Upper lobe of right lung (tissue), 1 donor: ENCODE measurements at regions not wholly inside any gene's neighbourhood (a gene's known extent, or its start where the extent isn't known, plus 50 kb on each side); places are given as distances from the start of the nearest gene placed in this dataset.
A peak's percentile ranks its signal among the peaks of the same experiment; 100 is the strongest.

Experiments used
- ATAC-seq: fragments of 200-7000 bp; cut with Tn5 transposase; one replicate; pipeline ENCODE4 v1.9.1; 2020; ENCODE audit warnings: mild to moderate bottlenecking, moderate library complexity
- DNase-seq: peaks from one replicate; pipeline ENCODE4 v3.0.0-alpha.2; 2020
- H3K27ac ChIP-seq: fragments of 200-600 bp; one replicate; pipeline ENCODE4 v1.8.0; 2022
- H3K27me3 ChIP-seq: fragments of 200-600 bp; one replicate; pipeline ENCODE4 v1.8.0; 2022; ENCODE audit warnings: mild to moderate bottlenecking
- H3K36me3 ChIP-seq: fragments of 200-600 bp; one replicate; pipeline ENCODE4 v1.8.0; 2022
- H3K4me1 ChIP-seq: fragments of 200-600 bp; one replicate; pipeline ENCODE4 v1.8.0; 2022
- H3K4me3 ChIP-seq: fragments of 200-600 bp; one replicate; pipeline ENCODE4 v1.8.0; 2022; ENCODE audit warnings: mild to moderate bottlenecking
- H3K9me3 ChIP-seq: fragments of 200-600 bp; one replicate; pipeline ENCODE4 v1.8.0; 2022
- intact Hi-C: fragments of 100-400 bp; cut with DNase I; formaldehyde crosslinking; loops from one replicate; pipeline ENCODE4 v1.11.0; 2022
- TF ChIP-seq, protein P1 (sequence below): fragments of 200-600 bp; IDR thresholded peaks from one replicate; pipeline ENCODE4 v1.8.0; 2022; ENCODE audit warnings: antibody characterized with exemption
- donor health status: DM: no; HTN: yes; CAD: no; lungs with severe emphysema.

DNA sequence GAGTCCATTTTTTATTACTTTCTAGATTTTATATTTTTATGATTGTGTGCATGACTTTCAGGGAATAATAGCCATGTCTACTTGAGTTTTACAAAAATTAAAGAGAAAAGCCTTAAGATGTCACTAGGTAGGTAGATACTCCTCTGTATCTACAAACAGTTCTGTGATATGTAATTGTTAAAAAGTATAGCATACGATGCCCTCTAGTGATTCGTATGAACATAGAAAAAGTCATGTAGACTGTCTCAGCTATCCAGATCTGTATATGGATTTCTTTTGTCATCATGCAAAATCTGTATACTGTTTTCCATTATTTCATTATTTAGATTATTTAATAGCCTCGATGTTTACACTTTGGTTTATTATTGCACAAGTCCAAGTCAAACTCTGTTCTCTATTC is 856.6 kb downstream of the CENPC start:
- no peaks in the 10 kb centered on the region for H3K27me3 ChIP-seq
- intact Hi-C loops: no loop called here
- no peak overlapping the region for H3K4me3 ChIP-seq
- DNase-seq (no peak), ATAC-seq (no peak)
- no peaks in the 10 kb centered on the region for H3K4me1 ChIP-seq
- no peak overlapping the region for H3K27ac ChIP-seq
- TF ChIP-seq, protein P1, sequence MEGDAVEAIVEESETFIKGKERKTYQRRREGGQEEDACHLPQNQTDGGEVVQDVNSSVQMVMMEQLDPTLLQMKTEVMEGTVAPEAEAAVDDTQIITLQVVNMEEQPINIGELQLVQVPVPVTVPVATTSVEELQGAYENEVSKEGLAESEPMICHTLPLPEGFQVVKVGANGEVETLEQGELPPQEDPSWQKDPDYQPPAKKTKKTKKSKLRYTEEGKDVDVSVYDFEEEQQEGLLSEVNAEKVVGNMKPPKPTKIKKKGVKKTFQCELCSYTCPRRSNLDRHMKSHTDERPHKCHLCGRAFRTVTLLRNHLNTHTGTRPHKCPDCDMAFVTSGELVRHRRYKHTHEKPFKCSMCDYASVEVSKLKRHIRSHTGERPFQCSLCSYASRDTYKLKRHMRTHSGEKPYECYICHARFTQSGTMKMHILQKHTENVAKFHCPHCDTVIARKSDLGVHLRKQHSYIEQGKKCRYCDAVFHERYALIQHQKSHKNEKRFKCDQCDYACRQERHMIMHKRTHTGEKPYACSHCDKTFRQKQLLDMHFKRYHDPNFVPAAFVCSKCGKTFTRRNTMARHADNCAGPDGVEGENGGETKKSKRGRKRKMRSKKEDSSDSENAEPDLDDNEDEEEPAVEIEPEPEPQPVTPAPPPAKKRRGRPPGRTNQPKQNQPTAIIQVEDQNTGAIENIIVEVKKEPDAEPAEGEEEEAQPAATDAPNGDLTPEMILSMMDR: peak; percentile 9
- H3K9me3 ChIP-seq: no peaks in the 10 kb centered on the region
- no peaks in the 10 kb centered on the region for H3K36me3 ChIP-seq

- TF ChIP-seq, protein P1: no peak
- Histone ChIP-seq H3K27ac (no peak overlapping the region), H3K4me1 (no peaks in the 10 kb centered on the region), H3K4me3 (no peak overlapping the region), H3K9me3 (no peaks in the 10 kb centered on the region), H3K36me3 (no peaks in the 10 kb centered on the region), H3K27me3 (no peaks in the 10 kb centered on the region)
- DNase-seq (no peak), ATAC-seq (no peak)
- intact Hi-C loops: no loop called here
Observed at GRCh38 chr4:66687459-66687858, 857.8 kb downstream of the CENPC start.

- peak; percentile 29 for ATAC-seq
- Histone ChIP-seq H3K4me1 (no peaks in the 10 kb centered on the region), H3K9me3 (no peaks in the 10 kb centered on the region), H3K36me3 (no peaks in the 10 kb centered on the region), H3K27me3 (no peaks in the 10 kb centered on the region), H3K27ac (no peak overlapping the region), H3K4me3 (no peak overlapping the region)
- no peak for DNase-seq
- intact Hi-C loops: no loop called here
- TF ChIP-seq, protein P1: no peak
Observed at GRCh38 chr4:66681962-66682361, 863.3 kb downstream of the CENPC start.

DNA sequence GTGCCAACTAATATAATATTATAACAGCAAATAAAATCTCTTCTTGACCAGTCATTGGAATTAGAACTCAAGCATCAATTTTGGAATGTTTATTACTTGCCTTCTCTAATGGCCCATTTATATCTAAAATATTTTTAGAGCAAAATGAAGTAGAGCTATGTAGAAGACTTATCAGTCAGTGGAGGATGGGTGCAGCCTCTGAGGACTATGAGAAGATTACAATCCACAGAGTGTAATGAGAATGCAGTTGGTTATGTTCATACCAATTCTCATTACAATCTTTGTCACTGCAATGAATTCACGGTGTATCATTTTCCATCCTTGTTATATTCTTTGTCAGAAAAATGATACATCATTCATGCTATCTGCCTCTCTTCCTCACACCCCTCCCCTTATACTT is 878.1 kb downstream of the CENPC start:
- DNase-seq (no peak), ATAC-seq (no peak)
- H3K4me3 ChIP-seq: no peak overlapping the region
- no peaks in the 10 kb centered on the region for H3K27me3 ChIP-seq
- TF ChIP-seq, protein P1: no peak
- no peaks in the 10 kb centered on the region for H3K4me1 ChIP-seq
- no peaks in the 10 kb centered on the region for H3K9me3 ChIP-seq
- intact Hi-C loops: no loop called here
- no peak overlapping the region for H3K27ac ChIP-seq
- no peaks in the 10 kb centered on the region for H3K36me3 ChIP-seq

- TF ChIP-seq, protein P1: no peak
- no peak overlapping the region for H3K4me3 ChIP-seq
- H3K4me1 ChIP-seq: no peaks in the 10 kb centered on the region
- H3K36me3 ChIP-seq: no peaks in the 10 kb centered on the region
- H3K9me3 ChIP-seq: no peaks in the 10 kb centered on the region
- ATAC-seq (no peak), DNase-seq (no peak)
- intact Hi-C loops: no loop called here
- H3K27me3 ChIP-seq: no peaks in the 10 kb centered on the region
- H3K27ac ChIP-seq: no peak overlapping the region
Observed at GRCh38 chr4:66662620-66663019, 882.7 kb downstream of the CENPC start.

GRCh38 chr4:66658809-66659208 is 886.5 kb downstream of the CENPC start:
- no peak for ATAC-seq
- Histone ChIP-seq H3K4me1 (no peaks in the 10 kb centered on the region), H3K36me3 (no peaks in the 10 kb centered on the region), H3K9me3 (no peaks in the 10 kb centered on the region), H3K4me3 (no peak overlapping the region), H3K27ac (no peak overlapping the region), H3K27me3 (no peaks in the 10 kb centered on the region)
- no peak for DNase-seq
- intact Hi-C loops: no loop called here
- TF ChIP-seq, protein P1: no peak
